OCI-LY7 (cell line): ENCODE measurements at regions not wholly inside any gene's neighbourhood (a gene's known extent, or its start where the extent isn't known, plus 50 kb on each side); places are given as distances from the start of the nearest gene placed in this dataset.

Experiments used
- BruUV-seq: library from RNA; stranded (reverse); fragments of 400-500 nt; replicated peaks from 2 replicates; lab custom pipeline; 2021; lab: Mats Ljungman, UMichigan
- CTCF ChIA-PET: fragments of 300-600 bp; sonication (Branson Sonifier 250); formaldehyde crosslinking; loops from one replicate; lab custom pipeline; 2022; ENCODE audit warnings: antibody characterized with exemption; ENCODE audit not compliant: unreplicated experiment; lab: Charles Lee
- POLR2A ChIA-PET: fragments of 300-600 bp; sonication (Branson Sonifier 250); formaldehyde crosslinking; loops from one replicate; lab custom pipeline; 2022; ENCODE audit warnings: antibody characterized with exemption; lab: Charles Lee
- DNase-seq: peaks from one replicate; pipeline ENCODE4 v3.0.0-alpha.2; 2015; ENCODE audit warnings: low spot score
- H2AFZ ChIP-seq: fragments of 200-600 bp; sonication (generic), shearing (Covaris generic); 2 replicates; pipeline ENCODE4 v1.6.1; 2014; ENCODE audit warnings: mild to moderate bottlenecking, antibody characterized with exemption, low read length, moderate library complexity
- H3K27ac ChIP-seq: fragments of 200-600 bp; sonication (generic); 2 replicates; pipeline ENCODE4 v1.5.1; 2014; ENCODE audit warnings: mixed run types, low read depth, mild to moderate bottlenecking, moderate library complexity, low read length, inconsistent platforms; ENCODE audit not compliant: poor library complexity, severe bottlenecking
- H3K36me3 ChIP-seq: fragments of 200-600 bp; sonication (generic); 2 replicates; pipeline ENCODE4 v1.6.1; 2014; ENCODE audit warnings: mild to moderate bottlenecking, antibody characterized with exemption, low read length, moderate library complexity, mixed read lengths; ENCODE audit not compliant: insufficient read depth
- H3K4me1 ChIP-seq: fragments of 200-600 bp; sonication (generic); 2 replicates; pipeline ENCODE4 v1.5.1; 2014; ENCODE audit warnings: mild to moderate bottlenecking, low read length; ENCODE audit not compliant: insufficient read depth, poor library complexity, severe bottlenecking
- H3K4me2 ChIP-seq: fragments of 200-600 bp; sonication (generic); 2 replicates; pipeline ENCODE4 v1.6.1; 2014; ENCODE audit warnings: mild to moderate bottlenecking, low read length
- H3K4me3 ChIP-seq: fragments of 200-600 bp; sonication (generic); 2 replicates; pipeline ENCODE4 v1.5.1; 2014; ENCODE audit warnings: mild to moderate bottlenecking, low read depth, low read length; ENCODE audit not compliant: poor library complexity, severe bottlenecking
- H3K79me2 ChIP-seq: fragments of 200-600 bp; sonication (generic); 2 replicates; pipeline ENCODE4 v1.6.1; 2016; ENCODE audit warnings: low read depth, mild to moderate bottlenecking, low read length, moderate library complexity, mixed read lengths; ENCODE audit not compliant: insufficient read depth
- H3K9me2 ChIP-seq: fragments of 200-600 bp; sonication (generic); 2 replicates; pipeline ENCODE4 v1.6.1; 2016; ENCODE audit warnings: mild to moderate bottlenecking, low read length, mixed read lengths; ENCODE audit not compliant: insufficient read depth
- H3K9me3 ChIP-seq: fragments of 200-600 bp; sonication (generic); 2 replicates; pipeline ENCODE4 v1.6.1; 2014; ENCODE audit warnings: mild to moderate bottlenecking, mixed run types, low read length, mixed read lengths
- H4K20me1 ChIP-seq: fragments of 200-600 bp; sonication (generic); 2 replicates; pipeline ENCODE4 v1.6.1; 2014; ENCODE audit warnings: mild to moderate bottlenecking, antibody characterized with exemption, low read length, moderate library complexity, mixed read lengths; ENCODE audit not compliant: insufficient read depth
- CTCF ChIP-seq: fragments of 200-600 bp; sonication (generic); conservative IDR thresholded peaks from 2 replicates; pipeline ENCODE4 v1.5.1; 2014; ENCODE audit warnings: mild to moderate bottlenecking, antibody characterized with exemption, low read length, moderate library complexity, mixed read lengths
- EZH2phosphoT487 ChIP-seq: fragments of 200-600 bp; sonication (generic); IDR thresholded peaks from 2 replicates; pipeline ENCODE4 v1.6.1; 2018; ENCODE audit warnings: low read depth, borderline replicate concordance, mild to moderate bottlenecking, mixed run types, antibody characterized with exemption, low read length, moderate library complexity, mixed read lengths
- intact Hi-C: fragments of 100-400 bp; cut with micrococcal nuclease; formaldehyde crosslinking; loops from one replicate; pipeline ENCODE4 v1.10.0; 2022; ENCODE audit not compliant: unreplicated experiment

GRCh38 chr7:42628054-42628453, 283.8 kb downstream of the C7orf25 start:
- Histone ChIP-seq H2AFZ (no peak overlapping the region), H3K4me3 (no peak overlapping the region), H3K79me2 (no peaks in the 10 kb centered on the region), H3K9me3 (no peaks in the 10 kb centered on the region), H3K4me1 (no peaks in the 10 kb centered on the region), H3K27ac (no peak overlapping the region), H3K36me3 (no peaks in the 10 kb centered on the region), H3K4me2 (no peak overlapping the region), H4K20me1 (no peaks in the 10 kb centered on the region), H3K9me2 (no peaks in the 10 kb centered on the region)
- no peak for DNase-seq
- ChIA-PET CTCF (no interaction called here), POLR2A (no interaction called here)
- TF ChIP-seq EZH2phosphoT487 (no peak), CTCF (no peak)
- intact Hi-C loops, result no loop called here
- BruUV-seq, result no TSS peak

GRCh38 chr7:42627626-42628025, 284.2 kb downstream of the C7orf25 start:
- H3K79me2 ChIP-seq, result no peaks in the 10 kb centered on the region
- no peak overlapping the region for H3K27ac ChIP-seq
- DNase-seq, result no peak
- intact Hi-C loops, result no loop called here
- no peak for TF ChIP-seq CTCF
- TF ChIP-seq EZH2phosphoT487, result no peak
- no peaks in the 10 kb centered on the region for H3K9me3 ChIP-seq
- ChIA-PET POLR2A (interaction anchor here (0.6 kb wide), 1 partner anchor 83 kb away, joined by 3 read pairs; no protein-coding TSS in a partner anchor), CTCF (no interaction called here)
- H4K20me1 ChIP-seq, result no peaks in the 10 kb centered on the region
- BruUV-seq, result no TSS peak
- no peaks in the 10 kb centered on the region for H3K9me2 ChIP-seq
- no peak overlapping the region for H2AFZ ChIP-seq
- no peaks in the 10 kb centered on the region for H3K4me1 ChIP-seq
- H3K36me3 ChIP-seq, result no peaks in the 10 kb centered on the region
- H3K4me3 ChIP-seq, result no peak overlapping the region
- H3K4me2 ChIP-seq, result no peak overlapping the region

- Histone ChIP-seq H3K9me2 (no peaks in the 10 kb centered on the region), H3K9me3 (no peaks in the 10 kb centered on the region), H2AFZ (no peak overlapping the region), H3K36me3 (no peaks in the 10 kb centered on the region), H3K4me1 (no peaks in the 10 kb centered on the region), H3K79me2 (no peaks in the 10 kb centered on the region), H3K4me2 (no peak overlapping the region), H3K27ac (no peak overlapping the region), H3K4me3 (no peak overlapping the region), H4K20me1 (no peaks in the 10 kb centered on the region)
- intact Hi-C loops, result no loop called here
- BruUV-seq, result no TSS peak
- TF ChIP-seq EZH2phosphoT487 (no peak), CTCF (no peak)
- no peak for DNase-seq
- ChIA-PET POLR2A (interaction anchor here (0.6 kb wide), 1 partner anchor 83 kb away, joined by 3 read pairs; no protein-coding TSS in a partner anchor), CTCF (no interaction called here)
Measured at GRCh38 chr7:42627101-42627500, 284.8 kb downstream of the C7orf25 start.
